RWPE2 (cell line): ENCODE measurements at regions not wholly inside any gene's neighbourhood (a gene's known extent, or its start where the extent isn't known, plus 50 kb on each side); places are given as distances from the start of the nearest gene placed in this dataset.
"Not testable (repeated sequence)": the region's sequence is repeated elsewhere in the genome, so short reads cannot be mapped to it uniquely, and the experiment has no call there.

Experiments used
- ATAC-seq: fragments of 200-7000 bp; cut with Tn5 transposase; 3 replicates; pipeline ENCODE4 v1.9.1; 2021; ENCODE audit warnings: low read depth
- DNase-seq: peaks from one replicate; pipeline ENCODE4 v3.0.0-alpha.2; 2020; ENCODE audit warnings: low spot score
- H3K27ac ChIP-seq: fragments of 450-650 bp; 2 replicates; pipeline ENCODE4 v1.5.1; 2017; ENCODE audit warnings: mild to moderate bottlenecking; ENCODE audit not compliant: poor library complexity, severe bottlenecking
- H3K27me3 ChIP-seq: fragments of 250-450 bp; sonication (Bioruptor Pico); 2 replicates; pipeline ENCODE4 v1.5.1; 2021; ENCODE audit warnings: mild to moderate bottlenecking, moderate library complexity; ENCODE audit not compliant: insufficient read depth, poor library complexity, severe bottlenecking
- H3K36me3 ChIP-seq: fragments of 250-450 bp; sonication (Bioruptor Pico); 2 replicates; pipeline ENCODE4 v1.5.1; 2020; ENCODE audit warnings: low read depth, mild to moderate bottlenecking, moderate library complexity
- H3K4me1 ChIP-seq: fragments of 250-450 bp; sonication (Bioruptor Pico); 2 replicates; pipeline ENCODE4 v1.5.1; 2021; ENCODE audit warnings: mild to moderate bottlenecking, moderate library complexity; ENCODE audit not compliant: insufficient read depth, poor library complexity, severe bottlenecking
- H3K4me3 ChIP-seq: fragments of 250-450 bp; sonication (Bioruptor Pico); 2 replicates; pipeline ENCODE4 v1.5.1; 2021; ENCODE audit warnings: mild to moderate bottlenecking, moderate library complexity; ENCODE audit not compliant: severe bottlenecking
- H3K9me3 ChIP-seq: fragments of 250-450 bp; sonication (Bioruptor Pico); 2 replicates; pipeline ENCODE4 v1.5.1; 2021; ENCODE audit warnings: mild to moderate bottlenecking, moderate library complexity; ENCODE audit not compliant: severe bottlenecking
- TF ChIP-seq, protein P1 (sequence below): fragments of 450-650 bp; IDR thresholded peaks from one replicate; pipeline ENCODE4 v1.5.1; 2017; ENCODE audit warnings: mild to moderate bottlenecking, moderate library complexity; ENCODE audit not compliant: poor library complexity, severe bottlenecking

DNA sequence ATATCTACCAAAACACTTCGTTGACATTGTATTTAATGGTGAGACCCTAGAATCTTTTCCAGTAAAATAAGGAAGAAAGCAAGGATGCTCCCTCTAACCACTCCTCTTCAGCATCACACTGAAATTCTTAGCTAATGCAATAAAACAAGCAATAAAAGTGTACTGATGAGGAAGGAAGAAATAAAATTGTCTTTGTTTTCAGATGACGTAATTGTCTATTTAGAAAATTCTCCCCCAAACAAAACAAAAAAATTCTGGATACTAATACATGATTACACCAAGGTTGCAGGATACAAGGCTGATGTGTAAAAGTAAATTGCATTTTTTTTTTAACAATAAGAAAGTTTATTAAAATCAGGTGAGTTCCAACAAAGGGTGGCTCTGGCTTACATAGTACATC is 205.0 kb upstream of the SSTR4 start:
- Histone ChIP-seq H3K27ac (no peak overlapping the region), H3K4me1 (peaks cover 30% of the 10 kb centered on the region), H3K27me3 (no peaks in the 10 kb centered on the region), H3K4me3 (no peak overlapping the region), H3K36me3 (no peaks in the 10 kb centered on the region), H3K9me3 (no peaks in the 10 kb centered on the region)
- DNase-seq = no peak
- TF ChIP-seq, protein P1, sequence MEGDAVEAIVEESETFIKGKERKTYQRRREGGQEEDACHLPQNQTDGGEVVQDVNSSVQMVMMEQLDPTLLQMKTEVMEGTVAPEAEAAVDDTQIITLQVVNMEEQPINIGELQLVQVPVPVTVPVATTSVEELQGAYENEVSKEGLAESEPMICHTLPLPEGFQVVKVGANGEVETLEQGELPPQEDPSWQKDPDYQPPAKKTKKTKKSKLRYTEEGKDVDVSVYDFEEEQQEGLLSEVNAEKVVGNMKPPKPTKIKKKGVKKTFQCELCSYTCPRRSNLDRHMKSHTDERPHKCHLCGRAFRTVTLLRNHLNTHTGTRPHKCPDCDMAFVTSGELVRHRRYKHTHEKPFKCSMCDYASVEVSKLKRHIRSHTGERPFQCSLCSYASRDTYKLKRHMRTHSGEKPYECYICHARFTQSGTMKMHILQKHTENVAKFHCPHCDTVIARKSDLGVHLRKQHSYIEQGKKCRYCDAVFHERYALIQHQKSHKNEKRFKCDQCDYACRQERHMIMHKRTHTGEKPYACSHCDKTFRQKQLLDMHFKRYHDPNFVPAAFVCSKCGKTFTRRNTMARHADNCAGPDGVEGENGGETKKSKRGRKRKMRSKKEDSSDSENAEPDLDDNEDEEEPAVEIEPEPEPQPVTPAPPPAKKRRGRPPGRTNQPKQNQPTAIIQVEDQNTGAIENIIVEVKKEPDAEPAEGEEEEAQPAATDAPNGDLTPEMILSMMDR = no peak
- ATAC-seq = no peak

DNA sequence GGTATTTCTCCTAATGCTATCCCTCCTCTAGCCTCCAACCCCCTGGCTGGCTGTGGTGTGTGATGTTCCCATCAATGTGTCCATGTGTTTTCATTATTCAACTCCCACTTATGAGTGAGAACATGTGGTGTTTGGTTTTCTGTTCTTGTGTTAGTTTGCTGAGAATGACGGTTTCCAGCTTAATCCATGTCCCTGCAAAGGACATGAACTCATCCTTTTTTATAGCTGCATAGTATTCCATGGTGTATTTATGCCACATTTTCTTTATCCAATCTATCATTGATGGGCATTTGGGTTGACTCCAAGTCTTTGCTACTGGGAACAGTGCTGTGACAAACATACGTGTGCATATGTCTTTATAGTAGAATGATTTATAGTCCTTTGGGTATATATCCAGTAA is 204.4 kb upstream of the SSTR4 start:
- H3K27me3 ChIP-seq, H3K4me3 ChIP-seq, H3K9me3 ChIP-seq, H3K27ac ChIP-seq, H3K36me3 ChIP-seq, DNase-seq, ATAC-seq: not testable (repeated sequence)
- peaks cover 24% of the 10 kb centered on the region for H3K4me1 ChIP-seq

DNA sequence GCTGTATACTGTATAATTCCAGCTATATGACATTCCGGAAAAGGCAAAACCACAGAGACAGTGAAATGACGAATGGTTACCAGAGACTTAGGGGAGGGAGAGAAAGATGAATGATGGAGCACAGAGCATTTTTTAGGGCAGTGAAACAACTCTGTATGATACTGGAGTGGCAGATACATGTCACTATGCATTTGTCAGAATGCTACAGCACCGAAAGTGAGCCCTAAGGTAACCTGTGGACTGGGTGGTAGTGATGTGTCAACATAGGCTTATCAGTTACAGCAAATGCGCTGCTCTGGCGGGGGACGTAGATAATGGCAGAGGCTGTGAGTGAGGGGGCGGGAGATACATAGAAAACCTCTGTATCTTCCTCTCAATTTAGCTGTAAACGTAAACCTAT is 201.3 kb upstream of the SSTR4 start:
- TF ChIP-seq, protein P1 = no peak
- H3K36me3 ChIP-seq = no peaks in the 10 kb centered on the region
- DNase-seq = no peak

DNA sequence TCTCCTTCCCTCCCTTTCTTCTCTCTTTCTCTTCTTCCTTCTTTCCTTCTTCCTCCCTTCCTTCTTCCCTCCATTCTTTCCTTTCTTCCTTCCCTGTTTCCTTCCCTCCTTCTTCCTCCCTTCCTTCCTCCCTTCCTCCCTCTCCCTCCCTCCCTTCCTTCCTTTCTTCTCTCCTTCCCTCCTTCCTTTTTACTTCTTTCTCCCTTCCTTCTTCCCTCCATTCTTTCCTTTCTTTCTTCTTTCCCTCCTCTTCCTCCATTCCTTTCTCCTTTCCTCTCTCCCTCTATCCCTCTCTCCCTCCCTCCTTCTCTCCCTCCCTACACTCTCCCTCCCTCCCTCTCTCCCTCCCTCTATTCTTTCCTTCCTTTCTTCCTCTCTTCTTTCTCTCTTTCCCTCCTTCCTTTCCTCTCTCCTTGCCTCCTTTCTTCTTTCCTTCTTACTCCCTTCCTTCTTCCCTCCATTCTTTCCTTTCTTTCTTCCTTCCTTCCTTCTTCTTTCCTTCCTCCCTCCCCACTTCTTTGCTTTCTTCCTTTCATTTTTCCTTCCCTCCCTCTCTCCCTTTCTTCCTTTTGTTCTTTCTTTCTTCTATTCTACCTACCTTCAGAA is 200.4 kb upstream of the SSTR4 start:
- Histone ChIP-seq H3K27ac (no peak overlapping the region), H3K36me3 (no peaks in the 10 kb centered on the region), H3K4me1 (peaks cover 9% of the 10 kb centered on the region), H3K27me3 (no peaks in the 10 kb centered on the region), H3K9me3 (no peaks in the 10 kb centered on the region), H3K4me3 (no peak overlapping the region)
- TF ChIP-seq, protein P1 = no peak
- ATAC-seq (no peak), DNase-seq (no peak)

More for the DNA sequence above, 201.3 kb upstream of the SSTR4 start:
- Histone ChIP-seq H3K27ac (no peak overlapping the region), H3K4me3 (no peak overlapping the region), H3K9me3 (no peaks in the 10 kb centered on the region), H3K4me1 (peaks cover 9% of the 10 kb centered on the region), H3K27me3 (no peaks in the 10 kb centered on the region)
- ATAC-seq = no peak

DNA sequence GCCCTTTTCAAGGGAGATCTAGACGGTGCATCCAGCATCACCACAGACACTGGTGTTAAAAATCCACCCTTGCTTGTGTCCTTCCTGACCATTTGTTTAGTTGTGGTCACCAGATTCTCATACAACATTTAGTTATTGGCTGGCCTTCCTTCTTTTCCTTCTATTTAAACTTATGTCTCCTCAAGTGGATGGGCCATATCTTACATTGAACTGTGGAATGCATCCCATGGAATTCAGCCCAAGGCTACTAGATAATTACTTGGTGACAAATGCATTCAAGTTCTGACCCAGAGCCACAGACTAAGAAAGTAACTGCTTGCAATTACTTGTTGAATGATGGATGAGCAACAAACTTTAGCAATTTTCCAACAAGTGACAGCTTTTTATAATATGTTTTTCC is 198.9 kb upstream of the SSTR4 start:
- Histone ChIP-seq H3K4me1 (peaks cover 9% of the 10 kb centered on the region), H3K4me3 (no peak overlapping the region), H3K27ac (peak overlapping the region; percentile 20), H3K9me3 (no peaks in the 10 kb centered on the region), H3K36me3 (no peaks in the 10 kb centered on the region), H3K27me3 (no peaks in the 10 kb centered on the region)
- DNase-seq (no peak), ATAC-seq (peak; percentile 58; the same call in 2 of the 3 replicates)
- TF ChIP-seq, protein P1 = no peak
